ENCODE measurements at regions not wholly inside any gene's neighbourhood (a gene's known extent, or its start where the extent isn't known, plus 50 kb on each side); places are given as distances from the start of the nearest gene placed in this dataset.

DNA sequence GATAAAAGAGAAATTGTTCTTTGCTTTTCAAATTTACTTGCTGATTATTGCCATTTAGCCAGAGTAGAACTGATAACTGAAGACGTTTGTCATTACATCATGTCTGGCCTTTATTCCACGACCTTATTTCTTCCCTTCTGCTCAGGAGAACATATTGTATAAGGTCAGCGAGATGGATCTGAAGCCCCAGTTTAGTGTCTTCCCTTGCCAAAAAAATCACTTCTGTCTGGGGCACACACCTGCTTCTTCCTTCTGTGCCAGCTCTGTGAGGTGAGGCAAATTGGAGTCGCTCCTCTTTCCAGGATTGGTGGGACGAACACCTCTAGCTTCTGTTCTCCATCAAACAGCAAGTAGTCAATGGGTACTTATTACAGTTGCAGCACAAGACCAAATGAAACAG is 250.3 kb upstream of the CRBN start:
- TF ChIP-seq, protein P1, sequence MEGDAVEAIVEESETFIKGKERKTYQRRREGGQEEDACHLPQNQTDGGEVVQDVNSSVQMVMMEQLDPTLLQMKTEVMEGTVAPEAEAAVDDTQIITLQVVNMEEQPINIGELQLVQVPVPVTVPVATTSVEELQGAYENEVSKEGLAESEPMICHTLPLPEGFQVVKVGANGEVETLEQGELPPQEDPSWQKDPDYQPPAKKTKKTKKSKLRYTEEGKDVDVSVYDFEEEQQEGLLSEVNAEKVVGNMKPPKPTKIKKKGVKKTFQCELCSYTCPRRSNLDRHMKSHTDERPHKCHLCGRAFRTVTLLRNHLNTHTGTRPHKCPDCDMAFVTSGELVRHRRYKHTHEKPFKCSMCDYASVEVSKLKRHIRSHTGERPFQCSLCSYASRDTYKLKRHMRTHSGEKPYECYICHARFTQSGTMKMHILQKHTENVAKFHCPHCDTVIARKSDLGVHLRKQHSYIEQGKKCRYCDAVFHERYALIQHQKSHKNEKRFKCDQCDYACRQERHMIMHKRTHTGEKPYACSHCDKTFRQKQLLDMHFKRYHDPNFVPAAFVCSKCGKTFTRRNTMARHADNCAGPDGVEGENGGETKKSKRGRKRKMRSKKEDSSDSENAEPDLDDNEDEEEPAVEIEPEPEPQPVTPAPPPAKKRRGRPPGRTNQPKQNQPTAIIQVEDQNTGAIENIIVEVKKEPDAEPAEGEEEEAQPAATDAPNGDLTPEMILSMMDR (conservative IDR thresholded peaks at IDR 0.05), result no peak
- TF ChIP-seq ZFX (IDR thresholded peaks at IDR 0.05), result no peak

Data from C4-2B (cell line).